Caco-2 (cell line): ENCODE measurements at regions not wholly inside any gene's neighbourhood (a gene's known extent, or its start where the extent isn't known, plus 50 kb on each side); places are given as distances from the start of the nearest gene placed in this dataset.

Experiments
- BruUV-seq: library from RNA; stranded (reverse); fragments of 400-500 nt; replicated peaks from 2 replicates; lab custom pipeline; 2021; lab: Mats Ljungman, UMichigan
- CTCF ChIA-PET: fragments of 300-600 bp; sonication (Branson Sonifier 250); formaldehyde crosslinking; loops from one replicate; lab custom pipeline; 2022; ENCODE audit warnings: antibody characterized with exemption; lab: Charles Lee
- POLR2A ChIA-PET: fragments of 300-600 bp; sonication (Branson Sonifier 250); formaldehyde crosslinking; loops from one replicate; lab custom pipeline; 2022; ENCODE audit warnings: antibody characterized with exemption; lab: Charles Lee
- DNase-seq, 2 experiments: peaks; one replicate each; pipeline versions ENCODE4 v3.0.0 to v3.0.0-alpha.2; 2020 to 2022
- H3K27me3 ChIP-seq: replicated peaks from 2 replicates; pipeline ENCODE4 v1.6.0; 2011; ENCODE audit warnings: low read length; ENCODE audit not compliant: control insufficient read depth, insufficient read depth
- H3K36me3 ChIP-seq: 2 replicates; pipeline ENCODE4 v1.5.1; 2011; ENCODE audit warnings: low read length; ENCODE audit not compliant: control insufficient read depth, insufficient read depth
- H3K4me1 ChIP-seq: fragments of 250-450 bp; sonication (Bioruptor Pico); 2 replicates; pipeline ENCODE4 v1.5.1; 2020; ENCODE audit warnings: mild to moderate bottlenecking
- H3K4me3 ChIP-seq: 2 replicates; pipeline ENCODE4 v1.5.1; 2011; ENCODE audit warnings: low read depth, mild to moderate bottlenecking, control low read depth, low read length
- H3K9me3 ChIP-seq: fragments of 250-450 bp; sonication (Bioruptor Pico); 2 replicates; pipeline ENCODE4 v1.5.1; 2020; ENCODE audit warnings: mild to moderate bottlenecking, moderate library complexity
- H3K27ac Mint-ChIP-seq: one replicate; pipeline ENCODE4 v1.8.0; 2022; ENCODE audit warnings: mixed read lengths; ENCODE audit not compliant: unreplicated experiment
- H3K27me3 Mint-ChIP-seq: one replicate; pipeline ENCODE4 v1.8.0; 2022; ENCODE audit warnings: mixed read lengths; ENCODE audit not compliant: insufficient read depth, unreplicated experiment
- H3K36me3 Mint-ChIP-seq: one replicate; pipeline ENCODE4 v1.8.0; 2022; ENCODE audit warnings: mild to moderate bottlenecking, mixed read lengths; ENCODE audit not compliant: insufficient read depth, unreplicated experiment
- H3K4me1 Mint-ChIP-seq: one replicate; pipeline ENCODE4 v1.8.0; 2022; ENCODE audit warnings: low read depth, mixed read lengths; ENCODE audit not compliant: unreplicated experiment
- H3K4me3 Mint-ChIP-seq: one replicate; pipeline ENCODE4 v1.8.0; 2022; ENCODE audit warnings: mild to moderate bottlenecking, moderate library complexity, mixed read lengths; ENCODE audit not compliant: unreplicated experiment
- H3K9me3 Mint-ChIP-seq: one replicate; pipeline ENCODE4 v1.8.0; 2022; ENCODE audit warnings: mixed read lengths; ENCODE audit not compliant: unreplicated experiment
- intact Hi-C: fragments of 100-400 bp; cut with micrococcal nuclease; formaldehyde crosslinking; loops from one replicate; pipeline ENCODE4 v1.10.0; 2022; ENCODE audit not compliant: unreplicated experiment
- TF ChIP-seq, protein P1 (sequence below), 2 experiments: fragments of 200-600 bp in 1 of 2; IDR thresholded peaks; 1 replicate in 1 of 2; 2 replicates in 1 of 2; pipeline versions ENCODE4 v1.5.1 to v1.8.0; 2011 to 2022; ENCODE audit warnings: antibody characterized with exemption in 1 of 2, control low read depth in 1 of 2, inconsistent platforms in 1 of 2, low read depth in 1 of 2, low read length in 1 of 2, mild to moderate bottlenecking in 1 of 2, moderate library complexity in 1 of 2; ENCODE audit not compliant: insufficient read depth in 1 of 2, severe bottlenecking in 1 of 2, unreplicated experiment in 1 of 2

DNA sequence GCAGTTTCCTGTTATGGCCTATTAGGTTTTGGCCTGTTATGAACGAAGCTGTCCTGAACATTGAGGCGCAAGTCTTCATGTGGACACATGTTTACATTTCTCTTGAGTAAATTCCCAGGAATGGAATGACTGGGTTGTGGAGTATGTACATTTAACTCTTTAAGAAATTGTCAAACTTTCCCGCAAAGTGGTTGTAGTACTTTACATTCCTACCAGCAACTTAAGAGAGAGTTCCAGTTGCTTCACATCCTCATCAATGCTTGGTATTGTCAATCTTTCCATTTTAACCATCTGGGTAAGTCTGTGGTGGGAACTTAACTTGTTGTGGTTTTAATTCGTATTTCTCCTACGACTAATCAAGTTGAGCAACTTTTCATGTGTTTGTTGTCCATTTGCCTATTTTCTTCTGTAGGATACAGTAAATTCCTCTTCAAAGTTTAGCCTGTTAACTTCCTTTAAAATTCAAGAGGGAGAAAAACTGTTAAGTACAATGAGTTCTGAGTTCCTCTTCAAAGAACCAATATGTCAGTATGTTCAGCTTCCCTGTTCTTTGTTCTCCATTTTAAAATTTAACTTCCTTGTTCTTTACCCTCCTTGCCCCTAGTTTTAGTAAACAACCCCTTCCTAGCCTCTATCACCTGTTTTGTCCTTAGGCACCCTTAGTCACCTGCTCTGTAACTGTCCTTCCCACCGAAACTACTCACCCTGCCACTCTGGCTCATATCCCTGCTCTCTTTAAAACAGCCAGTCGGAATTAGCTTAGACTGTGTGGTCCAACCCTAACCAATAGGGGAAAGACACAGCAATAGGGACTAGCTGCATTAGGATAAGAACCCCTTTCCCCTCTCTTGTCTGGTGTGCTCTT, 74.0 kb downstream of the FAM241B start:
- H3K9me3 ChIP-seq: no peaks in the 10 kb centered on the region; the same call in 1 of the 2 replicates
- ChIA-PET CTCF (no interaction called here), POLR2A (no interaction called here)
- no peaks in the 10 kb centered on the region for H3K36me3 Mint-ChIP-seq
- H3K4me1 ChIP-seq: no peaks in the 10 kb centered on the region
- H3K9me3 Mint-ChIP-seq: peaks cover 11% of the 10 kb centered on the region
- no peak for DNase-seq
- no peak overlapping the region for H3K4me3 ChIP-seq
- TF ChIP-seq, protein P1, sequence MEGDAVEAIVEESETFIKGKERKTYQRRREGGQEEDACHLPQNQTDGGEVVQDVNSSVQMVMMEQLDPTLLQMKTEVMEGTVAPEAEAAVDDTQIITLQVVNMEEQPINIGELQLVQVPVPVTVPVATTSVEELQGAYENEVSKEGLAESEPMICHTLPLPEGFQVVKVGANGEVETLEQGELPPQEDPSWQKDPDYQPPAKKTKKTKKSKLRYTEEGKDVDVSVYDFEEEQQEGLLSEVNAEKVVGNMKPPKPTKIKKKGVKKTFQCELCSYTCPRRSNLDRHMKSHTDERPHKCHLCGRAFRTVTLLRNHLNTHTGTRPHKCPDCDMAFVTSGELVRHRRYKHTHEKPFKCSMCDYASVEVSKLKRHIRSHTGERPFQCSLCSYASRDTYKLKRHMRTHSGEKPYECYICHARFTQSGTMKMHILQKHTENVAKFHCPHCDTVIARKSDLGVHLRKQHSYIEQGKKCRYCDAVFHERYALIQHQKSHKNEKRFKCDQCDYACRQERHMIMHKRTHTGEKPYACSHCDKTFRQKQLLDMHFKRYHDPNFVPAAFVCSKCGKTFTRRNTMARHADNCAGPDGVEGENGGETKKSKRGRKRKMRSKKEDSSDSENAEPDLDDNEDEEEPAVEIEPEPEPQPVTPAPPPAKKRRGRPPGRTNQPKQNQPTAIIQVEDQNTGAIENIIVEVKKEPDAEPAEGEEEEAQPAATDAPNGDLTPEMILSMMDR (IDR thresholded peaks at IDR 0.05; ENCODE audit: insufficient read depth in 1 of 2, low read depth in 1 of 2, low read length in 1 of 2, severe bottlenecking in 1 of 2, unreplicated experiment in 1 of 2): no peak
- intact Hi-C loops: no loop called here
- no peaks in the 10 kb centered on the region for H3K36me3 ChIP-seq
- no peaks in the 10 kb centered on the region for H3K4me1 Mint-ChIP-seq
- H3K27me3 ChIP-seq: peaks cover 1% of the 10 kb centered on the region; the same call in 1 of the 2 replicates
- BruUV-seq: no TSS peak
- peaks cover 33% of the 10 kb centered on the region for H3K27me3 Mint-ChIP-seq
- H3K27ac Mint-ChIP-seq: no peak overlapping the region
- H3K4me3 Mint-ChIP-seq: no peak overlapping the region

DNA sequence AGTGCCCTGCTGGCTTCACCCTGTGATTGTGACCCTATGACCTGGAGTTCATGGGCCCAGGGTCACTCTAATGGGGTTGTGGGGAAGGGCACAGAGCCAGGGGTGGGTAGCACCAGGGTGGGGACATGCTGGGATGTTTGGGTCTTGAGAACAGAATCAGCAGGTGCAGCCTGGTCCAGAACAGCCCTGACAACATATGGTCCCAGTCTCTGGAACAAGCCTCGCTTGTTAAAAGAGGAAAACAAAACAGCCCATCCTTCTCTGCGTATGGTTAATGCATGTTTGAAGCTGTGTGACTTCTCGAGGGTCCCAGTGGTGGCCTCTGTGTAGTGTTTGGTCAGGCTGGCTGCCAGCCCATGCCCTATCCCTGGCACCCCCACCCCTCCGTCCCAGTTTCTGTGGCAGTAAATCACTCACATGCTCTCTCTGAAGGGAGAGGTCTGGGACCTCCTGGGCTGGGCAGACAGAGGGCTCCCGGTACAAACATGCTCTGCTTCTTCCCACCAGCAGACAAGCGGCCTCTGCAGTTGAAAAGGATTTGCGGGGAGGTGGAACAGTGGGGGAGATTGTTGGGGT, 79.4 kb downstream of the FAM241B start:
- Histone ChIP-seq H3K9me3 (no peaks in the 10 kb centered on the region; the same call in 1 of the 2 replicates), H3K36me3 (no peaks in the 10 kb centered on the region), H3K27me3 (peaks cover 1% of the 10 kb centered on the region; the same call in 1 of the 2 replicates), H3K4me3 (no peak overlapping the region), H3K4me1 (no peaks in the 10 kb centered on the region)
- H3K36me3 Mint-ChIP-seq: no peaks in the 10 kb centered on the region
- H3K4me3 Mint-ChIP-seq: no peak overlapping the region
- H3K27ac Mint-ChIP-seq: no peak overlapping the region
- intact Hi-C loops: no loop called here
- DNase-seq: no peak
- TF ChIP-seq, protein P1 (IDR thresholded peaks at IDR 0.05; ENCODE audit: insufficient read depth in 1 of 2, low read depth in 1 of 2, low read length in 1 of 2, severe bottlenecking in 1 of 2, unreplicated experiment in 1 of 2): no peak
- peaks cover 38% of the 10 kb centered on the region for H3K27me3 Mint-ChIP-seq
- BruUV-seq: no TSS peak
- ChIA-PET POLR2A (no interaction called here), CTCF (no interaction called here)
- peaks cover 3% of the 10 kb centered on the region for H3K9me3 Mint-ChIP-seq
- H3K4me1 Mint-ChIP-seq: no peaks in the 10 kb centered on the region

GRCh38 chr10:69710008-69710888, 80.2 kb downstream of the FAM241B start:
- peaks cover 37% of the 10 kb centered on the region for H3K27me3 Mint-ChIP-seq

More at GRCh38 chr10:69710008-69710888, 80.2 kb downstream of the FAM241B start:
- Histone ChIP-seq H3K9me3 (no peaks in the 10 kb centered on the region), H3K36me3 (no peaks in the 10 kb centered on the region), H3K4me3 (no peak overlapping the region), H3K4me1 (no peaks in the 10 kb centered on the region), H3K27me3 (peaks cover 1% of the 10 kb centered on the region; the same call in 1 of the 2 replicates)
- no peak overlapping the region for H3K4me3 Mint-ChIP-seq
- no peaks in the 10 kb centered on the region for H3K4me1 Mint-ChIP-seq
- no TSS peak for BruUV-seq
- intact Hi-C loops: no loop called here
- POLR2A ChIA-PET: no interaction called here
- no peak overlapping the region for H3K27ac Mint-ChIP-seq
- TF ChIP-seq, protein P1 (IDR thresholded peaks at IDR 0.05; ENCODE audit: insufficient read depth in 1 of 2, low read depth in 1 of 2, low read length in 1 of 2, severe bottlenecking in 1 of 2, unreplicated experiment in 1 of 2): no peak
- no peaks in the 10 kb centered on the region for H3K36me3 Mint-ChIP-seq
- DNase-seq: no peak
- no peaks in the 10 kb centered on the region for H3K9me3 Mint-ChIP-seq
- CTCF ChIA-PET: interaction anchor here (1.1 kb wide), 1 partner anchor 47 kb away, joined by 3 read pairs; no protein-coding TSS in a partner anchor
